ENCODE measurements at regions not wholly inside any gene's neighbourhood (a gene's known extent, or its start where the extent isn't known, plus 50 kb on each side); places are given as distances from the start of the nearest gene placed in this dataset.

- no peak for DNase-seq
Observed at GRCh38 chr15:87461631-87462030, 794.9 kb downstream of the NTRK3 start.

GRCh38 chr15:87454860-87455259 lies 801.7 kb downstream of the NTRK3 start:
- DNase-seq: no peak

- no peak for DNase-seq
Observed at GRCh38 chr15:87450314-87450713, 806.2 kb downstream of the NTRK3 start.

- no peak for DNase-seq
Observed at GRCh38 chr15:87439090-87439489, 817.4 kb downstream of the NTRK3 start.

- no peak for DNase-seq
Observed at GRCh38 chr15:87433871-87434270, 822.7 kb downstream of the NTRK3 start.

- DNase-seq: no peak
Observed at GRCh38 chr15:87429754-87430153, 826.8 kb downstream of the NTRK3 start.

GRCh38 chr15:87420017-87420416 lies 836.5 kb downstream of the NTRK3 start:
- no peak for DNase-seq

- DNase-seq: no peak
Observed at GRCh38 chr15:87419344-87419743, 837.2 kb downstream of the NTRK3 start.

- DNase-seq: no peak
Observed at GRCh38 chr15:87416591-87417257, 839.8 kb downstream of the NTRK3 start.

- DNase-seq: no peak
Observed at GRCh38 chr15:87408902-87409301, 847.6 kb downstream of the NTRK3 start.

GRCh38 chr15:87403973-87404372 lies 852.6 kb downstream of the NTRK3 start:
- DNase-seq: no peak

GRCh38 chr15:87401973-87402372 lies 854.6 kb downstream of the NTRK3 start:
- no peak for DNase-seq

GRCh38 chr15:87394676-87395075 lies 861.9 kb downstream of the NTRK3 start:
- DNase-seq: no peak

- DNase-seq: no peak
Observed at GRCh38 chr15:87387766-87388165, 868.8 kb downstream of the NTRK3 start.

- no peak for DNase-seq
Observed at GRCh38 chr15:87374339-87374738, 882.2 kb downstream of the NTRK3 start.

- DNase-seq: no peak
Observed at GRCh38 chr15:87369269-87369668, 887.3 kb downstream of the NTRK3 start.

GRCh38 chr15:87368511-87368910 lies 888.0 kb downstream of the NTRK3 start:
- DNase-seq: no peak

- DNase-seq: no peak
Observed at GRCh38 chr15:87365186-87365585, 891.4 kb downstream of the NTRK3 start.

GRCh38 chr15:87362531-87362930 lies 894.0 kb downstream of the NTRK3 start:
- no peak for DNase-seq

GRCh38 chr15:87357637-87358313 lies 898.8 kb downstream of the NTRK3 start:
- DNase-seq: no peak

- no peak for DNase-seq
Observed at GRCh38 chr15:87355946-87356345, 900.6 kb downstream of the NTRK3 start.

GRCh38 chr15:87354661-87355410 lies 901.7 kb downstream of the NTRK3 start:
- DNase-seq: no peak

- DNase-seq: no peak
Observed at GRCh38 chr15:87349181-87349580, 907.4 kb downstream of the NTRK3 start.

- no peak for DNase-seq
Observed at GRCh38 chr15:87348746-87349145, 907.8 kb downstream of the NTRK3 start.
